ENCODE measurements at regions not wholly inside any gene's neighbourhood (a gene's known extent, or its start where the extent isn't known, plus 50 kb on each side); places are given as distances from the start of the nearest gene placed in this dataset.

DNA sequence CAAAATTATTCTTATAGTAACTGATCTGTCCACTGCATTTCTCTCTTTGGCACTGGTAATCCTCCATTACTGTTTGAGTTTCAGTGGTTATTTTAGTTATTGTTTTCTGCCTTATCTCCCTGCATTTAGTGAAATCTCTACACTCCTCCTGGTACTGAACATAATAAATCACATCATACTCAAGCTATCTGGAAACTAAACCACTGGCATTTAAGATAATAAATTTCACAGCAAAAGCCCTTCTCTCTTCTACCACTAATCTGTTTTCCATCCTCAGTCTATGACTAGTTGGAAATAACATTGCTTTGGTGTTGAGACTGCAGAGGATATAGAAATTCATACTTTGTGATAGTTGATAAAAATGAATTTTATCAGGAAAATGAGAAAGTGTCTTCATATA lies 399.3 kb upstream of the FSHR start:
- POLR2A ChIA-PET (ENCODE audit: low non-redundant PET): no interaction called here
- TF ChIP-seq, protein P1, sequence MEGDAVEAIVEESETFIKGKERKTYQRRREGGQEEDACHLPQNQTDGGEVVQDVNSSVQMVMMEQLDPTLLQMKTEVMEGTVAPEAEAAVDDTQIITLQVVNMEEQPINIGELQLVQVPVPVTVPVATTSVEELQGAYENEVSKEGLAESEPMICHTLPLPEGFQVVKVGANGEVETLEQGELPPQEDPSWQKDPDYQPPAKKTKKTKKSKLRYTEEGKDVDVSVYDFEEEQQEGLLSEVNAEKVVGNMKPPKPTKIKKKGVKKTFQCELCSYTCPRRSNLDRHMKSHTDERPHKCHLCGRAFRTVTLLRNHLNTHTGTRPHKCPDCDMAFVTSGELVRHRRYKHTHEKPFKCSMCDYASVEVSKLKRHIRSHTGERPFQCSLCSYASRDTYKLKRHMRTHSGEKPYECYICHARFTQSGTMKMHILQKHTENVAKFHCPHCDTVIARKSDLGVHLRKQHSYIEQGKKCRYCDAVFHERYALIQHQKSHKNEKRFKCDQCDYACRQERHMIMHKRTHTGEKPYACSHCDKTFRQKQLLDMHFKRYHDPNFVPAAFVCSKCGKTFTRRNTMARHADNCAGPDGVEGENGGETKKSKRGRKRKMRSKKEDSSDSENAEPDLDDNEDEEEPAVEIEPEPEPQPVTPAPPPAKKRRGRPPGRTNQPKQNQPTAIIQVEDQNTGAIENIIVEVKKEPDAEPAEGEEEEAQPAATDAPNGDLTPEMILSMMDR (conservative IDR thresholded peaks at IDR 0.05; ENCODE audit: low read depth): no peak
- no peak for DNase-seq (ENCODE audit: low spot score)
- no peak overlapping the region for H3K27ac ChIP-seq
- CTCF ChIA-PET: no interaction called here

DNA sequence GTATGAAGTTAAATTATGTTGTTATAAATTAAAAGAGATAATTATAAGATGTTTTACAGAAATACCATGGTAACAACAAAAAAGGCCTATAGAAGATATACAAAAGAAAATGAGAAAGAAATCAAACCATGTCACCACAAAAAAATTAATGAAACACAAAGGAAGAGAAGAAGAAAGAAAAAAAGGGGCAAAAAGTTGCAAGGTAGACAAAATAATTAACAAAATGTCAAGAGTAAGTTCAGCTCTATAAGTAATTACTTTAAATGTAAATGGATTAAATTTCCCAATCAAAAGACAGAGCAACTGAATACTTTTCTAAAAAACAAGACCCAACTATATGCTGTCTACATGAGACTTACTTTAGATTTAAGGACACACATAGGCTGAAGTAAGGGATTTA lies 378.4 kb upstream of the FSHR start:
- DNase-seq (ENCODE audit: low spot score): no peak
- POLR2A ChIA-PET (ENCODE audit: low non-redundant PET): no interaction called here
- CTCF ChIA-PET: no interaction called here
- TF ChIP-seq, protein P1 (conservative IDR thresholded peaks at IDR 0.05; ENCODE audit: low read depth): no peak
- H3K27ac ChIP-seq: no peak overlapping the region

DNA sequence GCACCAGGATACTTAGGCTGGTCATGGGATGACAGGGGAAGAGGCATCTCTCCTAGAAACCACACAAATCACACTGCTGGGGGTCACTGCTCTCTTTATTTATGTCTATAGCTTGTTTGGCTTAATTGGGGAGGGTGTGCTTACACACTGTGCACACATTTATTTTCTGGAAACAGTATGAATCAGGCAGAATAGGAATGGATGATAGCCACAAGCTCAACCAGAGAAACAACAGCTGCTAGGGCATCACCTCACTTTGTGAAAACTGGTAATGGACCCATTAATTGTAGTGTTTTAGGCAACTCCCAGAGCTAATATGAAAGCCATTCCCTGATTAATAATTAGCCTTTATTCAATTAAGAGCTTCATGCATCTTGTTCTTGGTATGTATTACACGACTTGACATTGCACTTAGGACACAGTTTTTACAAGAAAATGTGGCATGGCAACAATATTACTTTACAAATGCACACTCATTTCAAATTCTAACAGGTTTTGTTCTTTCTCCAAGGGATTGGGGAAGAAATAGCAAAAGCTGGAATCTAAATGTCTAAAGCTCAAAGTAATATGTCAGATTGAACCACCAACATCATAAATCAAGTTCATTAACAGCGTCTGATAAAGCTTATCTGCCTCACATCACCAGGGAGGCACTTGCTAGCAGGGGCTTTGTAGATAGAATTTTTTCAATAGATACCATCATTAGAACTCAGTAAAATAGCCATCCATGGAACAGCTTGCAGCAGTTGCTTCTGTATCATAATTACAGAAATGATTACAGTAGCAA lies 361.9 kb upstream of the FSHR start:
- POLR2A ChIA-PET (ENCODE audit: low non-redundant PET): no interaction called here
- no peak overlapping the region for H3K27ac ChIP-seq
- CTCF ChIA-PET: no interaction called here
- no peak for DNase-seq (ENCODE audit: low spot score)
- TF ChIP-seq, protein P1 (conservative IDR thresholded peaks at IDR 0.05; ENCODE audit: low read depth): no peak

DNA sequence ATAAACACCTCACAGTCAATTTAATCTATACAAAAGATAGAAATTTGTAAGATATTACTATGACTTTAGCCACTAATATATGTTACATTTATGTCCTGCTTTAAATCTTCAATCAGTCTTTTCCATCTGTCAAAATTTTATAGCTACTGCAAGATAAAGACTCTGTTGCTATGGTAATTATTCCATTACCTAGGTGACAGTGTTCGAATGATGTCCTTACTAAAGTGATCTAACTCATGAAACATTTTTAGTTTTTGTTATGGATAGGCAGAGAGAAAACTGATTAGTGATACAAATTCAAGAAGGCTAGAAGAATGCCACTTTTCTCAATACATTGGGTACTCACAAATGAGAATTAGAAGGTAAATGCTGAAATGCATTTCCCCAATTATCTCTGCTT lies 359.9 kb upstream of the FSHR start:
- CTCF ChIA-PET: no interaction called here
- no peak for DNase-seq (ENCODE audit: low spot score)
- POLR2A ChIA-PET (ENCODE audit: low non-redundant PET): no interaction called here
- H3K27ac ChIP-seq: no peak overlapping the region
- TF ChIP-seq, protein P1 (conservative IDR thresholded peaks at IDR 0.05; ENCODE audit: low read depth): no peak

DNA sequence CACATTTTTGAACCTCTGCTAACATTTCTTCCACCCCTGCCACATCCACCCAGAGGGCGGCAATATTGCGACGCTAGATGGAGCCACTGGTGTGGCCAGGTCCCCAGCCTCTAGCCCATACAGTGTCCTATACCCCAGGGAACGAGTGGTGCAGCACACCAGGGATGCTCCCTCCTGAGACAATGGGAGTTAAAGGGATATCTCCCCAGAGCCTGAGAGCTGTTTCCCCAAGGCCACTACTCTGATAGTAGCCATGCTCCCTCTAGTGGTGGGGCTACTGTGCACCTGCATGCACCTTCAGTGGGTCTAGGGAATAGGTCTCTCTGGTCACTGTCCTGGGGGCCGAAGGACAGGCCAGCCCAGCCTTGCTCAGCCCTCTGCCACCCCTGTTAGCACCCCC lies 336.4 kb upstream of the FSHR start:
- H3K27ac ChIP-seq: no peak overlapping the region
- DNase-seq (ENCODE audit: low spot score): no peak
- POLR2A ChIA-PET (ENCODE audit: low non-redundant PET): no interaction called here
- TF ChIP-seq, protein P1 (conservative IDR thresholded peaks at IDR 0.05; ENCODE audit: low read depth): no peak; the same call in 1 of the 2 replicates
- CTCF ChIA-PET: no interaction called here

DNA sequence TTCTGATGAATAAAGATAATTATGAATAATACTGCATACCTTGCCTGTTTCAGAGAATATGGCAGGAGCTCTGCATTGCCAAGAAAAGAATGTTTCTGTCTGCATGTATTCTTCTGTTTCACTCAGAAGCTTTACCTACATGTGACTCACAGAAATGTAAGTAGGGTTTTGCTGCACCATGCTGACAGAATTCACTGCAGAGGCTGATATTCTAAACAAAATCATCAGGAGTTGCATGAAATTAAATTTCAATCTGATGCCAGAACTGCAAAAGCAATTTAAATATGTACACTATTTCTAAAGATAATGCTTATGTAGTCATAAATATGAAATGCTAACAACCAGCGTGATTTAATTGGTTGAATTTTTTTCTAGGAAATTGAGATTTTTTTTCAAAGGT lies 332.8 kb upstream of the FSHR start:
- CTCF ChIA-PET: no interaction called here
- DNase-seq (ENCODE audit: low spot score): no peak
- TF ChIP-seq, protein P1 (conservative IDR thresholded peaks at IDR 0.05; ENCODE audit: low read depth): no peak
- H3K27ac ChIP-seq: no peak overlapping the region
- POLR2A ChIA-PET (ENCODE audit: low non-redundant PET): no interaction called here
